ENCODE measurements at regions not wholly inside any gene's neighbourhood (a gene's known extent, or its start where the extent isn't known, plus 50 kb on each side); places are given as distances from the start of the nearest gene placed in this dataset.

GRCh38 chr4:127383666-127384065 is 249.1 kb upstream of the INTU start:
- Mint-ChIP-seq H3K27ac (no peak overlapping the region), H3K9me3 (ENCODE audit: insufficient read depth) (peaks cover 2% of the 10 kb centered on the region), H3K27me3 (no peaks in the 10 kb centered on the region), H3K4me3 (no peak overlapping the region), H3K4me1 (no peaks in the 10 kb centered on the region)
- Histone ChIP-seq H2AFZ (ENCODE audit: insufficient read depth, low read depth, low read length, poor library complexity, severe bottlenecking) (no peak overlapping the region), H3K27me3 (replicated peaks in 1 of 4; ENCODE audit: control extremely low read depth in 1 of 4, control insufficient read depth in 3 of 4, insufficient read depth in 4 of 4, low read length in 3 of 4) (no peaks in the 10 kb centered on the region), H3K36me3 (replicated peaks in 1 of 2; ENCODE audit: control extremely low read depth in 1 of 2, control insufficient read depth in 1 of 2, extremely low read depth in 1 of 2, insufficient read depth in 2 of 2, low read length in 1 of 2) (no peaks in the 10 kb centered on the region), H3K9me3 (ENCODE audit: control extremely low read depth in 1 of 3, control insufficient read depth in 2 of 3, insufficient read depth in 1 of 3, low read length in 2 of 3) (peaks cover 0 to 2% (median 0%) of the 10 kb centered on the region in 3 donors), H3K4me2 (replicated peaks; ENCODE audit: low read depth, low read length, poor library complexity, severe bottlenecking) (no peak overlapping the region), H3K79me2 (ENCODE audit: control insufficient read depth, insufficient read depth, low read length) (no peaks in the 10 kb centered on the region), H3K4me1 (ENCODE audit: control insufficient read depth in 2 of 2, insufficient read depth in 2 of 2, low read length in 2 of 2) (no peaks in the 10 kb centered on the region), H3K4me3 (ENCODE audit: control extremely low read depth in 1 of 5, extremely low read depth in 1 of 5, insufficient read depth in 1 of 5, low read depth in 2 of 5, low read length in 4 of 5) (no peak overlapping the region), H4K20me1 (ENCODE audit: control insufficient read depth, insufficient read depth, low read length, poor library complexity, severe bottlenecking) (no peaks in the 10 kb centered on the region), H3K27ac (ENCODE audit: low read length in 2 of 2) (no peak overlapping the region), H3K9ac (ENCODE audit: low read length) (no peak overlapping the region)
- CTCF ChIA-PET, result no interaction called here
- DNase-seq (no peak), ATAC-seq (ENCODE audit: low read depth) (no peak)
- intact Hi-C loops (cut with micrococcal nuclease), result no loop called here
- no peak for TF ChIP-seq CTCF (IDR thresholded peaks at IDR 0.05)
- no peak for TF ChIP-seq EZH2 (IDR thresholded peaks at IDR 0.05; ENCODE audit: borderline replicate concordance, insufficient read depth, low read depth, low read length, poor library complexity, severe bottlenecking)
- POLR2A ChIA-PET, result no interaction called here

GRCh38 chr4:127394516-127394915 is 238.2 kb upstream of the INTU start:
- Mint-ChIP-seq H3K27ac (no peak overlapping the region), H3K4me1 (no peaks in the 10 kb centered on the region), H3K27me3 (no peaks in the 10 kb centered on the region), H3K4me3 (no peak overlapping the region), H3K9me3 (ENCODE audit: insufficient read depth) (no peaks in the 10 kb centered on the region)
- Histone ChIP-seq H3K9ac (ENCODE audit: low read length) (no peak overlapping the region), H3K4me2 (replicated peaks; ENCODE audit: low read depth, low read length, poor library complexity, severe bottlenecking) (no peak overlapping the region), H3K27me3 (replicated peaks in 1 of 4; ENCODE audit: control extremely low read depth in 1 of 4, control insufficient read depth in 3 of 4, insufficient read depth in 4 of 4, low read length in 3 of 4) (no peaks in the 10 kb centered on the region), H3K4me3 (ENCODE audit: control extremely low read depth in 1 of 5, extremely low read depth in 1 of 5, insufficient read depth in 1 of 5, low read depth in 2 of 5, low read length in 4 of 5) (no peak overlapping the region), H3K4me1 (ENCODE audit: control insufficient read depth in 2 of 2, insufficient read depth in 2 of 2, low read length in 2 of 2) (no peaks in the 10 kb centered on the region), H3K9me3 (ENCODE audit: control extremely low read depth in 1 of 3, control insufficient read depth in 2 of 3, insufficient read depth in 1 of 3, low read length in 2 of 3) (no peaks in the 10 kb centered on the region), H3K79me2 (ENCODE audit: control insufficient read depth, insufficient read depth, low read length) (no peaks in the 10 kb centered on the region), H3K36me3 (replicated peaks in 1 of 2; ENCODE audit: control extremely low read depth in 1 of 2, control insufficient read depth in 1 of 2, extremely low read depth in 1 of 2, insufficient read depth in 2 of 2, low read length in 1 of 2) (no peaks in the 10 kb centered on the region), H2AFZ (ENCODE audit: insufficient read depth, low read depth, low read length, poor library complexity, severe bottlenecking) (no peak overlapping the region), H3K27ac (ENCODE audit: low read length in 2 of 2) (no peak overlapping the region), H4K20me1 (ENCODE audit: control insufficient read depth, insufficient read depth, low read length, poor library complexity, severe bottlenecking) (no peaks in the 10 kb centered on the region)
- CTCF ChIA-PET, result no interaction called here
- WGBS (ENCODE audit: insufficient coverage), result no CpG with 5 or more reads among the region's 2 CpGs
- no peak for DNase-seq
- POLR2A ChIA-PET, result no interaction called here
- intact Hi-C loops (cut with micrococcal nuclease), result no loop called here
- ATAC-seq (ENCODE audit: low read depth), result no peak
- TF ChIP-seq CTCF (IDR thresholded peaks at IDR 0.05) (no peak), EZH2 (IDR thresholded peaks at IDR 0.05; ENCODE audit: borderline replicate concordance, insufficient read depth, low read depth, low read length, poor library complexity, severe bottlenecking) (no peak)

Measured in B cell (primary cell).